Inferior parietal cortex (tissue), 1 donor: ENCODE measurements at regions not wholly inside any gene's neighbourhood (a gene's known extent, or its start where the extent isn't known, plus 50 kb on each side); places are given as distances from the start of the nearest gene placed in this dataset.
A peak's percentile ranks its signal among the peaks of the same experiment; 100 is the strongest.
"Not testable (repeated sequence)": the region's sequence is repeated elsewhere in the genome, so short reads cannot be mapped to it uniquely, and the experiment has no call there.

Experiments
- DNase-seq: peaks from one replicate; pipeline ENCODE4 v3.0.0-alpha.2; 2016; ENCODE audit errors: extremely low spot score

DNA sequence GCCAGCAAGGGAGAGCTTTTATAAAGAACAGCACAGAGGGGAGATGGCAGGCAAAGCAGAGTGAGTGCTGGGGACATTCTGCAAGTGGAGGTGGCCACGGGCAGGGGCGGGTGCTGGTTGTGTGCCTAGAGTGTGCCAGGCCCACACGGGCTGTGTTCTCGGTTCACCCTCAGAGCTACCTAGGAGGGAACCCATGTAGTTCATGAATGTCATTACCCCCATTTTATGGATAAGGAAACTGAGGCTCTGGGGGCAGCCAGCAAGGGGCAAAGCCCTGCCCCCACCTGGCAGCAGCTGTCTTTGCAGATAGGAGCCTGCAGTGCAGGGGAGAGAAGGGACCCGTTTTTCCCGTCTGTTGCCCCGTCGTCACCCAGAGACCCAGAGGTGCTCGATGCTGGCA is 85.2 kb upstream of the NCOR2 start:
- DNase-seq = no peak

DNA sequence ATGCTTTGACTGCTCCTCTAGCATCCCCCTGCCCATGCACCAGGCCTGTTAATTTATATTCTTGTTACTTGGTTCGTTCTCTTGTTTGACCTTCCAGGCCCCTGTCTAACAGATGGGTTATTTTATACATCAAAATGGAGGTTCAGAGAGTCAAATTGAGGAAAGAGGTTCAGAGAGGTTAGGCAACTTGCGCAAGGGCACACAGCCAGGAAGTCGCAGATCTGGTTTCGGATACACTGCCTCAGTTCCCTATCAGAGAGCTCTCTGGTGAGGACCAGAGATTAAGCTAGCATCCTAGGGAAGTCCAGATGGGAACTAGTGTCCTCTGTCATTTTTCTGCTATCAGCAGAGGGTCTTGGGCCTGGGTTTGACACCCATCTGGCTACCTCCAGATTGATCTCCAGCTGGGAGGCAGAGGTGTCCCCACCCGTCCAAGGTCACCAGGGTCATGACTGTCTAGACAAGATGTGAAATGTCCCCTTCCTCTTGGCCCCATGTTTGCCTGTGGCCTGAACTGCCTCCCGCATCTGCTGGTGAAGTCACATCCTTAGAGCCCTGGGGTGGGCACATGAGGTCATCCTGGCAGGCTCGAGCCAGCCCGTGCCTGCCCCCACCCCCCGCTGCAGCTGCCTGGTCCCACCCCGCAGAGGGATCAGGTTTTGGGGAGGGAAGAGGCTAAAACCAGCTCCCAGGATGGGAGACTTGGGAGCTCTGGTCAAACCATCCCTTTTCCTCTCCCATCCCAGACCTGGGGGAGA is 84.3 kb upstream of the NCOR2 start:
- DNase-seq = no peak

DNA sequence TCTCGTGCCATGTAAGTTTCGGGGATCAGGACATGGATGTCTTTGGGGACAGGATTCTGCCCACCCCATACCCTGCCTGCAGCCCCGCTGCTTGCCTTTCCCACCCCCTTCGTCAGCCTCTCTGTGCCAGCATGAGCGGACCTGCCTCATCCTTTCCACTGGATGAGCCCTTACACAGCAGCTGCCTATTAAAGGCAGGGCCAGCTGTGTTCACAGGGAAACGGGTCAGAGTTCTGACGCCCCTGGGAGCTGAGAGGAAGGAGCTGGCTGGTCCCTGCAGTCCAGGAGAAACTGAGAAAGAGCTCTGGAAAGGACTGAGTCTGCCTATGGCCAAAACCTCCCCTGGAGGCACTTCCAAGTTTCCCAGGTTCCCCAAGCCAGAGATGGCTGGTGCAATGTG is 83.5 kb upstream of the NCOR2 start:
- no peak for DNase-seq

DNA sequence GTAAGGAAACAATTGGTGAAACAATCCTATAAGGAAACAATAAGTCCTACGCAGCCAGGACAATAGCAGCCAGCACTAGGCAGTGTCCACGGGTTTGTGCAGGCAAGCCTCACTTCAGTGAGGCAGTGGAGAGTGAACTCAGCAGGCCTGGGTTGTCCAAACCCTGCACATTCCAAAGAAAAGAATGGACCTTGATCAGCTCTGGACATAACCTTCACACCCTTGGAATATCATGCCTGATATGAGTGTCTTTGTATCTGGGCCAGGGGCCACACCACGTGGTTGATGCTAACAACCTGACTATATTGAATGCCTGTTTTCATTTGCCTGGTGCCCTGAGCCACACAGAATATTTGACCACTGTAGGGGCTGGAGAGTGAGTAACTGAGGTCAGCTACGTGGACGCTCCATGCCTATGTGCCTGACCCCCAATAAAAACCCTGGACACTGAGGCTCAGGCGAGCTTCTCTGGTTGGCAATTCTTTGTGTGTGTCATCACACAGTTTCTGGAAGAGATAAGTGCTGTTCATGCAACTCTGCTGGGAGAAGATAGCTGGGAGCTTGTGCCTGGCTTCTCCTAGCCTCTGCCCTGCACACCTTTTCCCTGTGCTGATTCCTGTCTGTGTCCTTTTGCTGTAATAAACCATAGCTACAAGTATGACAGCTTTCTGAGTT is 81.4 kb upstream of the NCOR2 start:
- no peak for DNase-seq

DNA sequence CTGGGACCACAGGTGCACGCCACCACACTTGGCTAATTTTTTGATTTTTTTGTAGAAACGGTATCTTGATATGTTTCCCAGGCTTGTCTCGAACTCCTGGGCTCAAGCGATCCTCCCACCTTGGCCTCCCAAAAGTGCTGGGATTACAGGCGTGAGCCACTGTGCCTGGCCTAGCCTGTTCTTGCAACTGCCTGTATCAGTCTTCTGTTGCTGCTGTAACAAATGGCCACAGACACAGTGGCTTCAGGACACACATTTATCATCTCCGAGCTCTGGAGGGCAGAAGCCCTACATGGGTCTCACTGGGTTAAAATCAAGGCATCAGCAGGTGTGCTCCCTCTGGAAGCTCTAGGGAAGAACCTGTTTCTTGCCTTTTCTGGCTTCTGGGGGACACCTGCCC is 79.9 kb upstream of the NCOR2 start:
- no peak for DNase-seq

DNA sequence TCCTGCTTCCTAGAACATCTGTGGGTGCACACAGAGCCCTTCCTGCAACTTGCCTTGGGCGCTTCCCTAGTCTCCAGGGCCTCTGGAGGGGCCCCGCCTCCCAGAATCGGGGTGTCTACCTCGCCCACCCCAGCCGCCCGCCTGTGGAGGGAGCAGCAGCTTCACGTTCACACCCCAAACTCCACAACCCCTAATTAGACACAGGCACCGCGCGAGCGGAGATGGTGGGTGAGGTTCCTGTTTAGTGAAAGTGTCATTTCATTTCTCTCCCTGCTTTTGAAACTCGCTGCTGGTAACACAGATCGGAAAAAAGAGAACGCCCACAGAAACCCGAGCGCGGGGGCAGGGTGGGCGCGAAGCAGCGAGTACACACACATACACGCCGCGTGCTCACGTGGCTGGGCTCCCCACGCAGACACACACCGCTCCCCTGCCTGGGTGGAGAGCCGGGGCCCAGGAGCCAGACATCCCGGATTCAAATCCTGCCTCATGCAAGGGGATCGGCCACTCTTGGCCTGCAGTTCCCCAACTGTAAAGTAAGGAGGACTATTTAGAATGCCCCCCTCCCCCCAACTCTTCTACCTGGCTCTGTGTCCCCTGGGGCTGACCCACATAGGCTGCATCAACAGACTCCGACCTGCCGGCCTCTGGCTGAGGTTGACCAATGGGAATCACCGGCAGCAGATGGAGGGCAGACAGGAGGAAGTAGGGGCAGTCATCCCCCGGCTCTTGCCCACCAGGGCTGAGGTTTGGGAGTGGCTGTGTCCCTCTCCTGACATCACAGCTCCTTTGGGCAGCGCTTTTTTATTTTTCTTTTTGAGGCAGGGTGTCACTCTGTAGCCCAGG is 79.2 kb upstream of the NCOR2 start:
- DNase-seq = no peak

DNA sequence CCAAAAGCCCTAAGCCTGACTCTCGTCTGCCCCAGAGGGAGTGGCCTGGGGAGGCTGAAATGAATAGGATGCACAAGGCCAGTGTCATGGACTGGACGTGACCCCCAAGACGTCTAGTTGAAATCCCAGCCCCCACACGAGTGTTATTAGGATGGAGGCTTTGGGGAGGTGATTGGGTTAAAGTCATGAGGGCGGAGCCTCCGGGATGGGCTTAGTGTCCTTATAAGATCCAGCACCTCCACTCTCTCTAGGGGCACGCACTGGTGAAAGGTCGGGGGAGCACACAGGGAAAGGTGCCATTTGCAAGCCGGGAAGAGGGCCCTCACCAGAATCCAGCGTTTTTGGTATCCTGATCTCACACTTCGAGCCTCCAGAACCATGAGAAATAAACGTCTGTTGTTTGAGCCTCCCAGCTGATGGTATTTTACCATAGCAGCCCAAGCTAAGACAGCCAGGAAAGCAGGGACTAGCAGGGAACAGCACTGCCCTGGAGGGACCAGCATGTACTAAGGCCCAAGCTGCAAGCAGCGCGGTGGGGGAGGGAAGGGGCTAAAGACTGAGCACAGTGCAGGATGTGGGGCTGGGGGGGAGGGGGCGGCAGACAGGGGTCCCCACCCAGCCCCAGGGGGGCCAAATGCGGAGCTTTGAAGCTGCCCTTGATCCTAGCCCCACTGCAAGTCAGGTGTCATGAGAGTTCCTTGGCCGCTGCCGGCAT is 78.3 kb upstream of the NCOR2 start:
- DNase-seq = no peak

DNA sequence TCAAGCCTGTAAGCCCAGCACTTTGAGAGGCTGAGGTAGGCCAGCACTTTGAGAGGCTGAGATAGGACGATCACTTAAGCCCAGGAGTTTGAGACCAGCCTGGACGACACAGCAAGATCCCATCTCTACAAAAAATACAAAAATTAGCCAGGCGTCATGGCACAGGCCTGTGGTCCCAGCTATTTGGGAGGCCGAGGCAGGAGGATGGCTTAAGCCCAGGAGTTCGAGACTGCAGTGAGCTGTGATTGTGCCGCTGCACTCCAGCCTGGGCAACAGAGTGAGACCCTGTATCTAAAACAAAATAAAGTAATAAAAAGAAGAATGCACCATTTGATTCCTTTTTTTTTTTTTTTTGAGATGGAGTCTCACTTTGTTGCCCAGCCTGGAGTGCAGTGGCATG is 76.4 kb upstream of the NCOR2 start:
- DNase-seq = not testable (repeated sequence)

DNA sequence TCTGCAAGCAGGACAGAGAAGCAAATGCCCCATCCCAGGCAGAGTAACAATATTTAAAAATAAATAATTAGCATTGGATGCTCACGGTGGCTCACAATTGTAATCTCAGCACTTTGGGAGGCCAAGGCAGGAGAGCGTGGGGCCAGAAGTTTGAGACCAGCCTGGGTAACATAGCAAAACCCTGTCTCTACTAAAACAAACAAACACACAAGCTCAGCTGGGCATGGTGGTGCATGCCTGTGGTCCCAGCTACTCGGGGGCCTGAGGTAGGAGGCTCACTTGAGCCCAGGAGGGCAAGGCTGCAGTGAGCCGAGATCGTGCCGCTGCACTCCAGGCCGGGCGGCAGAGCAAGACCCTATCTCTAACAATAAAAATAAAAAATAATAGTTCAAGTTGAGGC is 74.7 kb upstream of the NCOR2 start:
- DNase-seq = no peak

DNA sequence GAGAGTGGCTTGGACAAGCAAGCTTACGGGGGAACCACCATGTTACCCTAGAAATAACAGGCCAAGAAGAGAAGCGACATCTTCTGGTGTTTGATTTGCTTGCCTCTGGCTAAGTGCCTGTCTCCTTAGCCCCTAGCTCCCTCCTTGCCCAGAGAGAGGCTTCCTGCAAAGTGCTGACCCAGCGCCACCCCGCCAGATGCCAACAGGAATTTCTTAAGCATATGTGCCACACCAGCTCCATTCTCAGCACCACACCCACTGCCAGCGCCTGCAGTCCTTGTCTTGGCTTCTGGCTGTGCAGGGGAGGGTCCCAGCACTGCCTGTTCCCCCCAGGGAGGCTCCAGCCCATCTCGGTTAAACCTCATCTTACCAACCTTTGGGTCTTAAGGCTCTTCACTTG is 74.2 kb upstream of the NCOR2 start:
- no peak for DNase-seq

DNA sequence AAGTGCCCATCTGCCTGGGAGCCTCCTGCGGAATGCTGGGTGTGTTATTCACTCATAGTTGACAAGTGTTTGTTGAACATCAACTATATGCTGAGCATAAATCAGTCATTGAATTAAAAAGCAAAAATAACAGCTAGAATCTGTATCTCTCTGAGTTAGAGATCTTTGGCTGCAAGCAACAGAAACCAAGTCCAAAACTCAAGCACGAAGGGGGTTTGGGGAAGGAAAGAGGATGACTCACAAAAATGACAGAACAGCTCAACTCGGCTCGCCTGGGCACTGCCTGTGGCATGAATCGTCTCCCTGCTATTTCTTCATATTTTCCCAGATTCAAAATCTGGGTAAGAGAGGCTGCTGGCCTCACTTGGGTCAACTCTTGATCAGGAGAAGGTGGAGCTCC is 72.6 kb upstream of the NCOR2 start:
- DNase-seq = no peak

DNA sequence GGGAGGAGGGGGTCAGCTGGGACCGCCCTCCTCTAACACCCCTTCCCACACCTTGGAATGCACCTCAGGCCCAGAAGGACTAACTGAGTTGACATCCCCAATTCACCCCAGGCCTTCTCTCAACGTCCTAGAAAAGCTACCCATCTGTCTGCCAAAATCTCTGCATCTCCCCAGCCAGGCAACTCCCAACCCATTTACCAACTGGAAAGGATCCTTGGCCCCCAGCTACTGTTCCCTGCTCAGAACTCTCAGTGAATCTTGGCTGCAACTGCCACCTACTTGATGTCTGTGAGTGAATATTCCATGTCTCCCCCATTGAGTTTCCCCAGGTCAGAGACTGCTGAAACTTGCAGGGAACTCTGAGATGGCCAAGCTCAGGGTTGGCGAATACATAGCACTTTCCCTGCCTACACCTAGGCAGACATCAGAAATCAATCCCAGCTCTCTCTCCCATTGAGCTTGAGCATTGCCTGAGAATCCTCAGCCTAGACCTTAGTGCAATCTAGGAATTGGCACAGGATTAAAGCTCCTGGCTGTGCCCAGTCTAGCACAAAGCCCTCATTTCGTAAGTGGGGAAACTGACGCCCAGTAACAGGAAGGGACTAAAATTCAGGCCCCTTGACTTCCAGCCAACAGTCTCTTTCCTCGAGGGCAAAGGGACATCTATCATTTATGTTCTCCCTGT is 71.9 kb upstream of the NCOR2 start:
- no peak for DNase-seq

DNA sequence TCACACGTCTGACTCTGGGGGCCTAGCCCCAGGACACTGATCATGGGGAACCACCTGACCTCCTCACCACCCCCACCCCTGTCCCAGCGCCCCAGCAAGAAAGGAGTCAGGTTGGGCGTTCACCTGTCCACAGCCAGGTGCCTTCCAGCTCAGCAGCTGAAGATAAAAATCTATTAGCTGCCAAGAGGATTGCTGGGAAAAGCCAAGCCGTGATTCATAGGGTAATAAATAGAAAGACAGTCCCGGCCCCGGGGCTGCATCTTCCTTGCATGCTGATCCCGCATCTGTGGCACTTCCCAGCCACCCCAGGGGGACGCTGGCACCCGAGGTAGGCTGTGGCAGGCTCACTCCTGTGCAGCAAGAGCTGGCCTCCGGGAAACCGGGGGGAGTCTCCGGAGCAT is 70.2 kb upstream of the NCOR2 start:
- no peak for DNase-seq

DNA sequence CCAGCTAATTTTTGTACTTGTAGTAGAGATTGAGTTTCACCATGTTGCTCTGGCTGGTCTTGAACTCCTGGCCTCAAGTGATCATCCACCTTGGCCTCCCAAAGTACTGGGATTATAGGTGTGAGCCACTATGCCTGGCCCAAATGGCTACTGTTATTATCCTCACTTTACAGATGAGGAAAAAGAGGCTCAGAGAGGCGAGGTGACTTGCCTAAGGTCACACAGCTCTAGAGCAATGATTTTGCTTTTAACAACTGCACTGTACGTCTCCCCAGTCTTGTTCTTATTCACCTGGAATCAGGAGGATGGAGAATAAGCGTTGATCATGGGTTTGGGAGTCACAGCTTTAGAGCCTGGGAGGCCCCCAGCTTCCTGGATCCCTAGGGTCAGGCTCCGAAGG is 69.8 kb upstream of the NCOR2 start:
- no peak for DNase-seq

DNA sequence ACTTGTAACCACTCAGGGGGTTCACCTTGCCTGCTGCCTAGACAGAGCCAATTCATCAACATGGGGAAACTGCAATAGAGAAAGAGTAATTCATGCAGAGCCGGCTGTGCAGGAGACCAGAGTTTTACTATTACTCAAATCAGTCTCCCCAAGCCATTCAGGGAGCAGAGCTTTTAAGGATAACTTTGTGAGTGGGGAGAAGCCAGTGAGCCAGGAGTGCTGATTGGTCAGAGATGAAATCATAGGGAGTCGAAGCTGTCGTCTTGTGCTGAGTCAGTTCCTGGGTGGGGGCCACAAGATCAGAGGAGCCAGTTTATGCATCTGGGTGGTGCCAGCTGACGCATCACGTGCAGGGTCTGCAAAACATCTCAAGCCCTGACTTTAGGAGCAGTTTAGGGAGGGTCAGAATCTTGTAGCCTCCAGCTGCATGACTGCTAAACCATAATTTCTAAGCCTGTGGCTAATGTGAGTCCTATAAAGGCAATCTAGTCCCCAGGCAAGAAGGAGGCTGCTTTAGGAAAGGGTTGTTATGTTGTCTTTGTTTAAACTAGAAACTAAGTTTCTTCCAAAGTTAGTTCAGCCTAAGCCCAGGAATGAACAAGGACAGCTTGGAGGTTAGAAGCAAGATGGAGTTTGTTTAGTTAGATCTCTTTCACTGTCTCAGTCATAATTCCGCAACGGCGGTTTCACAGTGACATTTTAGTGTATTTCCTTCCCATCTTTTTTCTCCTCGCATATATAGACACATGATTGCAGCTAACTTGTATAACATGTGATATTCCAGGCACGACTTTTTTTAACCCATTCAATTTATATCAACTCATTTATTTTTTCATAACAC is 68.9 kb upstream of the NCOR2 start:
- DNase-seq = peak; percentile 33

DNA sequence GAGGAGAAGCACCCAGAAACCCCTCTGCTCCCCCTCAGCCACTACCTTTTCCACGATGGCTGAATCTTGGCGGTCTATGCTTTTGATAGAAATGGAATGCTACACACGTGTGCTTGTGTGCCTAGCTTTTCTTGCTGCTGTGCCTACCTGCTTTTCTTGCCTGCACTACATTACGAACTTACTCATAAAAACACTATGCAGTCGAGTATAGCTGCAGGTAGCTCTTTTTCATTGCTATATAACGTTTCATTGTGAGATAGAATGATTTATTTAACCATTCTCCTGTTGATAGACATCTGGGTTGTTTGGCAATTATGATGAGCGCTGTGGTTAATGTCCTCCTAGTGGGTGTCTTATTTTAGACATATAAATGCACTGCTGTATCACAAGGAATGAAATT is 67.9 kb upstream of the NCOR2 start:
- no peak for DNase-seq

DNA sequence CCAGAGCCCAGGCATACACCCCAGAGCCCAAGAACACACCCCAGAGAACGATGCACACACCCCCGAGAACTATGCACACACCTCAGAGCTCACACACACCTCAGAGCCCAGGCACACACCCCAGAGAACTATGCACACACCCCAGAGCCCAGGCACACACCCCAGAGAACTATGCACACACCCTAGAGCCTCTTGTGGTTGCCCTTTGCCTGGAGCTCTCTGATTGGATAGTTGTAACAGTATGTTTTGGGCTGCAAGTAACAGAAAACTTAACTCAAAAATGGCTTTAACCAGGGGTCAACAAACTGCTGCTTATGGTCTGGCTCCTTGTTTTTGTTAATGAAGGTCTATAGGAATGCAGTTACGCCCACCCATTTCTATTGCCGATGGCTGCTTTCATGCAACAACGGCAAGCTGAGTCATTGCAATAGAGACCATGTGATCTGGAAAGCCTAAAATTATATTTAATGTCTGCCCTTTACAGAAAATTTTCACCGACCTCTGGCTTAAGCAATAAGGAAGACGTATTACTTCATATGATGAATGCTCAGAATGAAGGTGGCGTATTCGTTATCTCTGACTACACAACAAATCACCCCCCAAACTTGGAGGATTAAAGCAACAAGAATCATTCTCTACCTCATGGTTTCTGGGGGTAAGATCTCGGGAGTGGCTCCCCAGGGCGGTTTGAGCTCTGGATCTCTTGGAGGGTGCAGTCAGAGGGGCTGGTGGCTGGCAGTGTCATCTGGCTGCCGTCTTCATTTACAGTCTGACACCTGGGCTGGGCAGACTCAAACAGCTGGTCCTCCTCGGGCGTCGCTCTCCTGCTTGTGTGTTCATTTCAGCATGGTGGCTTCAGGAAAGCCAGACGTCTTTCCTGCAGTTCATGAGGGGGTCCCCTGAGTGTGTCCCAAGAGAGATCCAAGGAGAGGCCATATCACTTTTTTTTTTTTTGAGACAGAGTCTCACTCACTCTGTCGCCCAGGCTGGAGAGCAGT is 66.3 kb upstream of the NCOR2 start:
- DNase-seq = no peak

DNA sequence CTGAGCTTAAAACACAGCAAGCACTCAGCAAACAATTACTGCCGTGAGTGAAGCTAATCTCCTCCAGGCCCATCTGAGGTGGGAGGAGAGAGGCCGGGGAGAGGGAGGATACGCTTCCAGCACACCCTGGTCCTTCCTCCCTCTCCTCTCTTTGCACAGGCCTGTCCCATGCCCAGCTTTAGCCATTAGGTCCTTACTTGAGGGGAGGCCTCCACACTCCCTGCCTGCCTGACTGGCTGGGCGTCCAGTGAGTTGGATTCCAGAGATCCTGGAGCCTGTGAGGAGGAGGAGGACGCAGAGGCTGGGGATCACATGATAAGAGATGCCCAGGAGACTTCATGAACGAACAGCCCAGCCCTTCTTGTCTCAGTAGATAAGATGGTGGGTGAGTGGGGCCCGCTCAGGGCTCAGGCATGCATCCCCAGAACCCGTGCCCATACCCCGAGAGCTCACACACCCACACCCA is 65.1 kb upstream of the NCOR2 start:
- DNase-seq = no peak

DNA sequence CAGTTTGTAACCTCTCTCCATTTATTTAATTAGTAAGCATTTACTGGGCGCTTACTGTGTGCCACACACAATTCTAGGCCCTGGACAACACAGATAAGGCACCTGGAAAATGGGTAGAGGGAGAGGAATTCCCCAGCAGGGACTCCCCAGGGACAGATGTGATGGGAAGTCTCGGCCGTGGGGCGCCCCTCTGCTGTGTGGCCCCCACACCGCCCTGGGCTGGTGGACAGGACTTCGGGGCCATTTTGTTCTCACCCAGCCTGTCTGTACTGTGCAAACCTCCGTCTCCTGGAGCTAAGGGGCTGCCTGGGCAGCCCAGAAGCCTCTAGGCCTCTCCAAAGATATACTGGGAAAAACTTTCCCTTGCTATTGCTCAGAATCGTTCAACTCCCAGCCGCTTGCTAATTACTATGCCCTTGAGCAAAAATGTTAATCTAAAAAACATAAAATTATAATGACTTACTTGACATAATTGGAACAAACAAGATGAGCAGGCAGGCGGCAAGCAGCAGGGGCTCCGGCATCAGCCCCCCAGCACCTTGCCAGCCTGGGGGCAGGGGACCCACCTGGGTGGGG is 64.4 kb upstream of the NCOR2 start:
- DNase-seq = no peak
